Activated CD4-positive, alpha-beta memory T cell treated with anti-CD3 and anti-CD28 coated beads for 36 hours (primary cell): ENCODE measurements at regions not wholly inside any gene's neighbourhood (a gene's known extent, or its start where the extent isn't known, plus 50 kb on each side); places are given as distances from the start of the nearest gene placed in this dataset.
"Not testable (repeated sequence)": the region's sequence is repeated elsewhere in the genome, so short reads cannot be mapped to it uniquely, and the experiment has no call there.

ENCODE experiments used
- CTCF ChIA-PET: fragments of 350-600 bp; sonication (Branson Sonifier 250); formaldehyde crosslinking; loops from one replicate; lab custom pipeline; 2021; ENCODE audit warnings: antibody characterized with exemption, inconsistent platforms; lab: Charles Lee
- POLR2A ChIA-PET: fragments of 350-600 bp; sonication (Branson Sonifier 250); formaldehyde crosslinking; loops from one replicate; lab custom pipeline; 2021; ENCODE audit warnings: antibody characterized with exemption; lab: Charles Lee
- DNase-seq: peaks from one replicate; pipeline ENCODE4 v3.0.0-alpha.2; 2020
- H3K27ac Mint-ChIP-seq: one replicate; pipeline ENCODE4 v1.8.0; 2021; ENCODE audit warnings: mixed read lengths
- H3K27me3 Mint-ChIP-seq: one replicate; pipeline ENCODE4 v1.8.0; 2021; ENCODE audit warnings: mixed read lengths
- H3K36me3 Mint-ChIP-seq: one replicate; pipeline ENCODE4 v1.8.0; 2021; ENCODE audit warnings: mixed read lengths
- H3K4me1 Mint-ChIP-seq: one replicate; pipeline ENCODE4 v1.8.0; 2021; ENCODE audit warnings: low read depth, mixed read lengths
- H3K4me3 Mint-ChIP-seq: one replicate; pipeline ENCODE4 v1.8.0; 2021; ENCODE audit warnings: mild to moderate bottlenecking, mixed read lengths
- H3K9me3 Mint-ChIP-seq: one replicate; pipeline ENCODE4 v1.8.0; 2021; ENCODE audit warnings: mixed read lengths
- intact Hi-C: fragments of 100-400 bp; cut with micrococcal nuclease; formaldehyde crosslinking; loops from one replicate; pipeline ENCODE4 v1.15.1; 2023

GRCh38 chr10:33832124-33832787, 497.8 kb upstream of the NRP1 start:
- ChIA-PET CTCF (interaction anchor here (0.5 kb wide), 1 partner anchor 20 kb away, joined by 3 read pairs; no protein-coding TSS in a partner anchor), POLR2A (no interaction called here)
- Mint-ChIP-seq H3K9me3 (no peaks in the 10 kb centered on the region), H3K27me3 (no peaks in the 10 kb centered on the region), H3K4me1 (no peaks in the 10 kb centered on the region), H3K4me3 (no peak overlapping the region), H3K27ac (no peak overlapping the region), H3K36me3 (no peaks in the 10 kb centered on the region)
- no peak for DNase-seq
- intact Hi-C loops, result no loop called here

GRCh38 chr10:33831591-33831990, 497.1 kb upstream of the NRP1 start:
- DNase-seq, result no peak
- Mint-ChIP-seq H3K9me3 (no peaks in the 10 kb centered on the region), H3K4me3 (no peak overlapping the region), H3K27me3 (no peaks in the 10 kb centered on the region), H3K4me1 (no peaks in the 10 kb centered on the region), H3K36me3 (no peaks in the 10 kb centered on the region), H3K27ac (no peak overlapping the region)
- intact Hi-C loops, result no loop called here
- ChIA-PET CTCF (interaction anchor here (0.5 kb wide), 1 partner anchor 19 kb away, joined by 3 read pairs; no protein-coding TSS in a partner anchor), POLR2A (no interaction called here)

GRCh38 chr10:33829899-33830298, 495.4 kb upstream of the NRP1 start:
- H3K4me3 Mint-ChIP-seq, H3K27me3 Mint-ChIP-seq, H3K27ac Mint-ChIP-seq, H3K4me1 Mint-ChIP-seq, H3K9me3 Mint-ChIP-seq, DNase-seq, H3K36me3 Mint-ChIP-seq, CTCF ChIA-PET, POLR2A ChIA-PET, intact Hi-C loops: not testable (repeated sequence)

GRCh38 chr10:33828592-33828991, 494.1 kb upstream of the NRP1 start:
- no peaks in the 10 kb centered on the region for H3K9me3 Mint-ChIP-seq
- POLR2A ChIA-PET, result no interaction called here
- H3K27me3 Mint-ChIP-seq, result no peaks in the 10 kb centered on the region
- intact Hi-C loops, result no loop called here
- CTCF ChIA-PET, result no interaction called here
- no peak overlapping the region for H3K4me3 Mint-ChIP-seq
- H3K4me1 Mint-ChIP-seq, result no peaks in the 10 kb centered on the region
- DNase-seq, result no peak
- no peak overlapping the region for H3K27ac Mint-ChIP-seq
- H3K36me3 Mint-ChIP-seq, result no peaks in the 10 kb centered on the region

- Mint-ChIP-seq H3K4me1 (no peaks in the 10 kb centered on the region), H3K9me3 (no peaks in the 10 kb centered on the region), H3K36me3 (no peaks in the 10 kb centered on the region), H3K27me3 (no peaks in the 10 kb centered on the region), H3K27ac (no peak overlapping the region), H3K4me3 (no peak overlapping the region)
- ChIA-PET CTCF (no interaction called here), POLR2A (no interaction called here)
- DNase-seq, result no peak
- intact Hi-C loops, result no loop called here
Observed at GRCh38 chr10:33826186-33826585, 491.7 kb upstream of the NRP1 start.

GRCh38 chr10:33822774-33823173, 488.3 kb upstream of the NRP1 start:
- CTCF ChIA-PET, result no interaction called here

GRCh38 chr10:33820531-33820930, 486.1 kb upstream of the NRP1 start:
- CTCF ChIA-PET, result no interaction called here
- H3K27ac Mint-ChIP-seq, result no peak overlapping the region

More at GRCh38 chr10:33822774-33823173, 488.3 kb upstream of the NRP1 start:
- Mint-ChIP-seq H3K4me3 (no peak overlapping the region), H3K36me3 (no peaks in the 10 kb centered on the region), H3K9me3 (no peaks in the 10 kb centered on the region), H3K27me3 (no peaks in the 10 kb centered on the region), H3K4me1 (no peaks in the 10 kb centered on the region), H3K27ac (no peak overlapping the region)
- intact Hi-C loops, result no loop called here
- DNase-seq, result no peak
- POLR2A ChIA-PET, result no interaction called here

GRCh38 chr10:33819206-33819605, 484.7 kb upstream of the NRP1 start:
- Mint-ChIP-seq H3K27me3 (no peaks in the 10 kb centered on the region), H3K36me3 (no peaks in the 10 kb centered on the region), H3K9me3 (no peaks in the 10 kb centered on the region), H3K4me3 (no peak overlapping the region), H3K27ac (no peak overlapping the region), H3K4me1 (no peaks in the 10 kb centered on the region)
- intact Hi-C loops, result no loop called here
- POLR2A ChIA-PET, result no interaction called here
- CTCF ChIA-PET, result no interaction called here
- DNase-seq, result no peak

More at GRCh38 chr10:33820531-33820930, 486.1 kb upstream of the NRP1 start:
- Mint-ChIP-seq H3K9me3 (no peaks in the 10 kb centered on the region), H3K4me1 (no peaks in the 10 kb centered on the region), H3K4me3 (no peak overlapping the region), H3K27me3 (no peaks in the 10 kb centered on the region), H3K36me3 (no peaks in the 10 kb centered on the region)
- POLR2A ChIA-PET, result no interaction called here
- DNase-seq, result no peak
- intact Hi-C loops, result no loop called here

GRCh38 chr10:33818343-33818742, 483.9 kb upstream of the NRP1 start:
- Mint-ChIP-seq H3K9me3 (no peaks in the 10 kb centered on the region), H3K4me1 (no peaks in the 10 kb centered on the region), H3K4me3 (no peak overlapping the region), H3K36me3 (no peaks in the 10 kb centered on the region), H3K27me3 (no peaks in the 10 kb centered on the region), H3K27ac (no peak overlapping the region)
- ChIA-PET CTCF (interaction anchor here (1.1 kb wide), 1 partner anchor 9 kb away, joined by 3 read pairs; no protein-coding TSS in a partner anchor), POLR2A (no interaction called here)
- intact Hi-C loops, result no loop called here
- no peak for DNase-seq

- H3K27ac Mint-ChIP-seq, result no peak overlapping the region
- ChIA-PET POLR2A (no interaction called here), CTCF (interaction anchor here (1.1 kb wide), 1 partner anchor 8 kb away, joined by 3 read pairs; no protein-coding TSS in a partner anchor)
- H3K9me3 Mint-ChIP-seq, result no peaks in the 10 kb centered on the region
- H3K36me3 Mint-ChIP-seq, result no peaks in the 10 kb centered on the region
- H3K27me3 Mint-ChIP-seq, result no peaks in the 10 kb centered on the region
- intact Hi-C loops, result no loop called here
- DNase-seq, result no peak
- no peaks in the 10 kb centered on the region for H3K4me1 Mint-ChIP-seq
- no peak overlapping the region for H3K4me3 Mint-ChIP-seq
Observed at GRCh38 chr10:33817605-33818004, 483.1 kb upstream of the NRP1 start.

GRCh38 chr10:33815776-33816175, 481.3 kb upstream of the NRP1 start:
- intact Hi-C loops, result no loop called here

GRCh38 chr10:33813871-33814270, 479.4 kb upstream of the NRP1 start:
- ChIA-PET CTCF (no interaction called here), POLR2A (no interaction called here)
- no peaks in the 10 kb centered on the region for H3K27me3 Mint-ChIP-seq
- H3K36me3 Mint-ChIP-seq, result no peaks in the 10 kb centered on the region
- H3K9me3 Mint-ChIP-seq, result no peaks in the 10 kb centered on the region
- no peak overlapping the region for H3K27ac Mint-ChIP-seq
- intact Hi-C loops, result no loop called here
- no peaks in the 10 kb centered on the region for H3K4me1 Mint-ChIP-seq
- no peak overlapping the region for H3K4me3 Mint-ChIP-seq
- DNase-seq, result no peak

More at GRCh38 chr10:33815776-33816175, 481.3 kb upstream of the NRP1 start:
- Mint-ChIP-seq H3K9me3 (no peaks in the 10 kb centered on the region), H3K27me3 (no peaks in the 10 kb centered on the region), H3K4me3 (no peak overlapping the region), H3K4me1 (no peaks in the 10 kb centered on the region), H3K36me3 (no peaks in the 10 kb centered on the region), H3K27ac (no peak overlapping the region)
- no peak for DNase-seq
- CTCF ChIA-PET, result no interaction called here
- POLR2A ChIA-PET, result no interaction called here

- Mint-ChIP-seq H3K4me3 (no peak overlapping the region), H3K36me3 (no peaks in the 10 kb centered on the region), H3K27me3 (no peaks in the 10 kb centered on the region), H3K9me3 (no peaks in the 10 kb centered on the region), H3K4me1 (no peaks in the 10 kb centered on the region), H3K27ac (no peak overlapping the region)
- ChIA-PET CTCF (interaction anchor here (1.2 kb wide), 1 partner anchor 480 kb away, joined by 3 read pairs; no protein-coding TSS in a partner anchor), POLR2A (no interaction called here)
- intact Hi-C loops, result no loop called here
- DNase-seq, result no peak
Observed at GRCh38 chr10:33813415-33813814, 478.9 kb upstream of the NRP1 start.
